Thyroid gland (tissue), 4 donors: ENCODE measurements at regions not wholly inside any gene's neighbourhood (a gene's known extent, or its start where the extent isn't known, plus 50 kb on each side); places are given as distances from the start of the nearest gene placed in this dataset.
A peak's percentile ranks its signal among the peaks of the same experiment; 100 is the strongest.

Experiments used
- DNase-seq, 2 donors: peaks; one replicate each; pipeline ENCODE4 v3.0.0-alpha.2; 2019
- H3K27ac ChIP-seq, 3 donors: fragments of 200-600 bp; sonication (generic); 1 replicate in 2 of 3; 2 replicates in 1 of 3; pipeline ENCODE4 v1.5.1; 2016 to 2019; ENCODE audit warnings: mild to moderate bottlenecking in 1 of 3, moderate library complexity in 1 of 3
- H3K27me3 ChIP-seq: fragments of 200-600 bp; sonication (generic); one replicate; pipeline ENCODE4 v1.5.1; 2019
- H3K36me3 ChIP-seq, 2 donors: fragments of 200-600 bp; sonication (generic); one replicate each; pipeline ENCODE4 v1.5.1; 2016 to 2019
- H3K4me1 ChIP-seq, 2 donors: fragments of 200-600 bp; sonication (generic); one replicate each; pipeline ENCODE4 v1.5.1; 2017 to 2019
- H3K4me3 ChIP-seq, 3 donors: fragments of 200-600 bp; sonication (generic); replicated peaks in 1 of 3; 1 replicate in 2 of 3; 2 replicates in 1 of 3; pipeline ENCODE4 v1.5.1; 2016; ENCODE audit warnings: mild to moderate bottlenecking in 1 of 3
- H3K9me3 ChIP-seq: fragments of 200-600 bp; sonication (generic); one replicate; pipeline ENCODE4 v1.5.1; 2017
- POLR2A ChIP-seq, 2 donors: fragments of 450-650 bp; IDR thresholded peaks; one replicate each; pipeline ENCODE4 v1.6.1; 2017; ENCODE audit warnings: antibody characterized with exemption in 2 of 2, mild to moderate bottlenecking in 2 of 2, moderate library complexity in 1 of 2
- WGBS, 2 donors: methylation state at CpG; one replicate each; pipeline ENCODE4 v1.1.5; 2017; 5-methylcytosine and 5-hydroxymethylcytosine counted together
- intact Hi-C: fragments of 100-400 bp; cut with DNase I; formaldehyde crosslinking; loops from one replicate; pipeline ENCODE4 v1.15.1; 2023
- TF ChIP-seq, protein P1 (sequence below), 6 experiments: fragments of 200-600 bp in 3 of 6; fragments of 450-650 bp in 3 of 6; sonication (generic) in 3 of 6; IDR thresholded peaks; one replicate each; pipeline ENCODE4 v1.5.1; 2016 to 2019; ENCODE audit warnings: antibody characterized with exemption in 6 of 6, mild to moderate bottlenecking in 2 of 6, inconsistent platforms in 1 of 6, moderate library complexity in 1 of 6

DNA sequence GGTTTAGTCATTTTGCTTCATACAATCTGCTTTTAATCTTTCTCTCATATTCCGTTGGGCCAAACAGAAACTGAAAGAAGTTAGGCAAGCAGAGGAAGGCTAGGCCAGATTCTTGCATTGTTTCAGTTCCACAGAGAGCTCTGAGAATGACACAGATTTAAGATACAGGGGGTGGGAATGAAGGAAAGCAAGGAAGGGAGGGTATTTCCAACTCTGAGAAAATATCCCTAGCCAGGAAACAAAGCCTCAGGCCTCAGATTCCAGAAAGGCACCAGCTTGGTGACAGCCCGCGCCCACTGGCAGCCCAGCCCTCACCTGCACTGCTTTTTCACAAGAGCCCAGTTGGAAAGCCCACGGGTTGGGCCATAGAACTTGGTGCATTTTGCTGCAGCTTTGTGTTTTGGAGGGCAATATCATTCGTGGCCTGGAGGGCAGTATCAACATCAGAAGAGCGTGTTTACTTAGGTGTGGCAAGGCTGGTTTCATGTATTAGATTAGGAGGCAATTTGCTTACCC lies 63.5 kb downstream of the ENC1 start:
- WGBS, 2 donors, result 64 to 75% methylated on average over 6 of the region's 6 CpGs
- intact Hi-C loops, result no loop called here
- no peaks in the 10 kb centered on the region for H3K4me1 ChIP-seq
- no peak for TF ChIP-seq POLR2A (IDR thresholded peaks at IDR 0.05)
- TF ChIP-seq, protein P1, sequence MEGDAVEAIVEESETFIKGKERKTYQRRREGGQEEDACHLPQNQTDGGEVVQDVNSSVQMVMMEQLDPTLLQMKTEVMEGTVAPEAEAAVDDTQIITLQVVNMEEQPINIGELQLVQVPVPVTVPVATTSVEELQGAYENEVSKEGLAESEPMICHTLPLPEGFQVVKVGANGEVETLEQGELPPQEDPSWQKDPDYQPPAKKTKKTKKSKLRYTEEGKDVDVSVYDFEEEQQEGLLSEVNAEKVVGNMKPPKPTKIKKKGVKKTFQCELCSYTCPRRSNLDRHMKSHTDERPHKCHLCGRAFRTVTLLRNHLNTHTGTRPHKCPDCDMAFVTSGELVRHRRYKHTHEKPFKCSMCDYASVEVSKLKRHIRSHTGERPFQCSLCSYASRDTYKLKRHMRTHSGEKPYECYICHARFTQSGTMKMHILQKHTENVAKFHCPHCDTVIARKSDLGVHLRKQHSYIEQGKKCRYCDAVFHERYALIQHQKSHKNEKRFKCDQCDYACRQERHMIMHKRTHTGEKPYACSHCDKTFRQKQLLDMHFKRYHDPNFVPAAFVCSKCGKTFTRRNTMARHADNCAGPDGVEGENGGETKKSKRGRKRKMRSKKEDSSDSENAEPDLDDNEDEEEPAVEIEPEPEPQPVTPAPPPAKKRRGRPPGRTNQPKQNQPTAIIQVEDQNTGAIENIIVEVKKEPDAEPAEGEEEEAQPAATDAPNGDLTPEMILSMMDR (IDR thresholded peaks at IDR 0.05), result no peak
- no peak overlapping the region for H3K4me3 ChIP-seq
- no peaks in the 10 kb centered on the region for H3K36me3 ChIP-seq
- peak in 1 of 2 donors; percentile 2 for DNase-seq
- no peaks in the 10 kb centered on the region for H3K27me3 ChIP-seq
- no peaks in the 10 kb centered on the region for H3K9me3 ChIP-seq
- H3K27ac ChIP-seq, result peak overlapping the region in 1 of 3 donors; percentile 17

DNA sequence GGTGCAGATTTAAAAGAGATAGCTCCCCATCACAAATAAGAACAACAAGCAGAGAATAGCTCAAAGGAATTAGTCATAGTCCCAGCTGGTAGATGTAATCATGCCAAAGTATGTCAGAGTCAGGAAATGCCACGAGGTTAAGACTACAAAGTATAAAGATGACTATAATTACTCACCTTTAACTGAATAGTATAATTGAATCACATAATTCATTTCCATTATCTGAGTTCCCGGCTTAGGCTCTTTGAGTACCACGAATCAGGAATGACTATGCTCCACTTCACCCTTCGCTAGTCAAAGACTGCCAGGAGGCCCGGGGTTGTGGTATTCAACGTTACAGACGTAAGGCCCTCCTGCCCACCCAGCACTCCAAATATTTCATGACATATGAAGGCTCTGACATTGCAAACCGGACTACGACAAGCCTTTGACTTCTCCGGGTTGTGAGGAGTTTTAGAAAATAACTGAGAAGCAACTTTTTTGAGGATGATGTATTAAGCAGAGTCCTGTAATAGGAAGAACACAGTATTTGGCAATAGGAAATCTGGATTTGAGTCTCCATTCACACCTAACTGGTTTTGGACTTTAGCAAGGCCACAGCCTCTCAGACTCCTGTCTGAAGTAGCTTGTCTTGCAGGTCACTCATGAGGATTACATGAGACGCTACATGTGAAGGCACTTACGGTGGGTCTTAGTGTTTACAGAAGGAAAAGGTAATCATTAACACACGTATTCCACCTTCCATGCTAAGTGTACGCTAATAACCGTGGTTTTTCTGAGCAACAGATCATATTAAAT lies 64.6 kb downstream of the ENC1 start:
- 77 to 79% methylated on average over 15 of the region's 15 CpGs for WGBS, 2 donors
- Histone ChIP-seq H3K4me1 (no peaks in the 10 kb centered on the region), H3K27ac (peak overlapping the region in 1 of 3 donors; percentile 11)

DNA sequence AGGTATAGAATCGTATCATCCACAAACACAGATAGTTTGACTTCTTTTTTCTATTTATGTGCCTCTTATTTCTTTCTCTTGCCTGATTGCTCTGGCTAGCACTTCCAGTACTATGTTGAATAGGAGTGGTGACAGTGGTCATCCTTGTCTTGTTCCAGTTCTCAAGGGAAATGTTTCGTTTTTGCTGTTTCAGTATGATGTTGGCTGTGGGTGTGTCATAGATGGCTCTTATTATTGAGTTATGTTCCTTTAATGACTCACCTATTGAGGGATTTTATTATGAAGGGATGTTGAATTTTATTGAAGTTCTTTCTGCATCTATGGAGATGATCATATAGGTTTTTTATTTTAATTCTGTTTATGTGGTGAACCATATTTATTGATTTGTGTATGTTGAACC lies 70.3 kb downstream of the ENC1 start:
- Histone ChIP-seq H3K27me3 (no peaks in the 10 kb centered on the region), H3K4me3 (no peak overlapping the region), H3K4me1 (peaks cover 0 to 3% of the 10 kb centered on the region in 2 donors), H3K36me3 (no peaks in the 10 kb centered on the region), H3K27ac (no peak overlapping the region), H3K9me3 (no peaks in the 10 kb centered on the region)
- WGBS, 2 donors, result 81 to 85% methylated on average over 2 of the region's 2 CpGs
- DNase-seq, result no peak
- TF ChIP-seq POLR2A (IDR thresholded peaks at IDR 0.05), result no peak
- TF ChIP-seq, protein P1 (IDR thresholded peaks at IDR 0.05), result no peak
- intact Hi-C loops, result no loop called here

More for the DNA sequence above, 64.6 kb downstream of the ENC1 start:
- TF ChIP-seq POLR2A (IDR thresholded peaks at IDR 0.05), result no peak
- TF ChIP-seq, protein P1 (IDR thresholded peaks at IDR 0.05), result no peak
- H3K4me3 ChIP-seq, result no peak overlapping the region
- H3K36me3 ChIP-seq, result no peaks in the 10 kb centered on the region
- no peak for DNase-seq
- intact Hi-C loops, result no loop called here
- no peaks in the 10 kb centered on the region for H3K9me3 ChIP-seq
- H3K27me3 ChIP-seq, result no peaks in the 10 kb centered on the region

DNA sequence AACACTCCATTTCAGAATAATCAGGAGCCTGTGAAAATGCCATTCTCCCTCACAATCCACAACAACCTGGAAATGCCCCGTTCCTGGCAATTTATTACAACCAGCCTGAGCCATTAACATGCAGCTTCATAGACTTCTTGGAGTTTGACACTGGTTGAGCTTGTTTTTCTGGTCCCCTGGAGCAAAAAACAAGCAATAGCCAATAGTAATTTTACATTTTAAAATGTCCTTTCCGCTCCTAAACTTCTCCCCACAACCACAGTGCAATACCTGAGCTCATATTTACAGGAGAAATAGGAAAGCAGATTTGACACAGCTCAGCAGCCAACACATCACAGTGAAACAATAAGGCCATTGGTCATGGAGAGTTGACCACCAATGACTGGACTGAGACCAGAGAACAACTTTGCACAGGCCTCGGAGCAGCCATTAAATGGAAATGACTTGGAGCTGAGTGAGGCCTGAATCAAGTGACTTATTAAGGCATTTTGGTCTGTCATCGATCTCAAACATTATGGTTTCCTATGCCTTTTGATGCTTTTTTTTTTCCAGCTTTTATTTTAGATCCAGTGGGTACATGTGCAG lies 73.0 kb downstream of the ENC1 start:
- H3K4me1 ChIP-seq, result peaks cover 0 to 3% of the 10 kb centered on the region in 2 donors
- no peak overlapping the region for H3K27ac ChIP-seq
- no peaks in the 10 kb centered on the region for H3K36me3 ChIP-seq
- no peak for DNase-seq
- 55 to 66% methylated on average over 4 of the region's 4 CpGs for WGBS, 2 donors
- H3K4me3 ChIP-seq, result no peak overlapping the region
- H3K9me3 ChIP-seq, result no peaks in the 10 kb centered on the region
- TF ChIP-seq POLR2A (IDR thresholded peaks at IDR 0.05), result no peak
- intact Hi-C loops, result no loop called here
- H3K27me3 ChIP-seq, result no peaks in the 10 kb centered on the region

DNA sequence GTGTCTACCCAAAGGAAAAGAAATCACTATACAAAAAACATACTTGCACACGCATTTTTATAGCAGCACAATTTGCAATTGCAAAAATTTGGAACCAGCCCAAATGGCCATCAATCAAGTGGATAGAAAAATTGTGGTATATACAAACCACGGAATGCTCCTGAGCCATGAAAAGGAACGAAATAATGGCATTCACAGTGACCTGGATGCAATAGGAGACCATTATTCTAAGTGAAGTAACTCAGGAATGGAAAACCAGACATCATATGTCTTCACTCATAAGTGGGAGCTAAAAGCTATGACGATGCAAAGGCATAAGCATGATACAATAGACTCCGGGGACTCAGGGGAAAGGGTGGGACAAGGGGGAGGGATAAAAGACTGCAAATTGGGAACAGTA lies 78.4 kb downstream of the ENC1 start:
- H3K9me3 ChIP-seq, result no peaks in the 10 kb centered on the region

More for the DNA sequence above, 78.4 kb downstream of the ENC1 start:
- no peak for DNase-seq
- no peaks in the 10 kb centered on the region for H3K4me1 ChIP-seq
- H3K36me3 ChIP-seq, result no peaks in the 10 kb centered on the region
- WGBS, 2 donors, result 83 to 85% methylated on average over 5 of the region's 5 CpGs
- no peak for TF ChIP-seq POLR2A (IDR thresholded peaks at IDR 0.05)
- TF ChIP-seq, protein P1 (IDR thresholded peaks at IDR 0.05), result no peak
- no peak overlapping the region for H3K4me3 ChIP-seq
- no peak overlapping the region for H3K27ac ChIP-seq
- intact Hi-C loops, result no loop called here
- no peaks in the 10 kb centered on the region for H3K27me3 ChIP-seq
